Glomerular visceral epithelial cell (primary cell): ENCODE measurements at regions not wholly inside any gene's neighbourhood (a gene's known extent, or its start where the extent isn't known, plus 50 kb on each side); places are given as distances from the start of the nearest gene placed in this dataset.
"Not testable (repeated sequence)": the region's sequence is repeated elsewhere in the genome, so short reads cannot be mapped to it uniquely, and the experiment has no call there.

ENCODE experiments used
- DNase-seq: peaks from one replicate; pipeline ENCODE4 v3.0.0-alpha.2; 2016; ENCODE audit errors: extremely low spot score

DNA sequence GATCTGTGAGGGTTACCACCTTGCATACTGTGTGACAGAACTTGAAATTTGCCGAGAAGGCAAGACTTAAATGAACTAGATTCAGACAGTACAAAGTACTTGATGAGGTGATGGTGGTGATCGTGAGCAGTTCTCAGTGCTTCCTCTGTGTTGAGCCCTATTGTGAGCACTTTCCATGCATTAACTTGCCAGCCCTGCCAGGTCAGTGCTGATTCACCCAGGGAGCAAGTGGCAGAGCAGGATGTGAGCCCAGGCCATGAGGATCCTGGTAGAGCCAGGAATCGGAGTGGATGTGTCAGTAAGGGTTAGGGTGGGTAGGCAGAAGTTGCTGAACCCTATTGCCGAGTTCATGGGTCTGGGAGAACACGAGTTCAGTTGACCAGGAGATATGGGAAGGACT is 4545.7 kb upstream of the TPTE start:
- DNase-seq, result not testable (repeated sequence)

DNA sequence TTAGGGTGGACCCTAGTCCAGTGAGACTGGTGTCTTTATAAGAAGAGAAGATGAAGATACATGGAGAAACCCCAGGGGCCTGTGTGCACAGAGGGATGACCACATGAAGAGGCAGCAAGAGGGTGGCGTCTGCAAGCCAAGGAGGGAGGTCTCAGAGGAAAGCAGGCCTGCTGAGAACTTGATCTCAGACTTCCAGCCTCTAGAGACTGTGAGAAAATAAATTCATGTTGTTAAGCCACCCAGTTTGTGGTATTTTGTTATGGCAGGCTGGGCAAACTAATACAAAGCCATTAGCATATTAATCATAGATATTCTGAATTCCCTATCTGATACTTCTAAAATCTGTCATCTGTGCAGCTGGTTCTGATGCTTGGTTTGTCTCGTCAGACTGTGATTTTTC is 4523.8 kb upstream of the TPTE start:
- not testable (repeated sequence) for DNase-seq

DNA sequence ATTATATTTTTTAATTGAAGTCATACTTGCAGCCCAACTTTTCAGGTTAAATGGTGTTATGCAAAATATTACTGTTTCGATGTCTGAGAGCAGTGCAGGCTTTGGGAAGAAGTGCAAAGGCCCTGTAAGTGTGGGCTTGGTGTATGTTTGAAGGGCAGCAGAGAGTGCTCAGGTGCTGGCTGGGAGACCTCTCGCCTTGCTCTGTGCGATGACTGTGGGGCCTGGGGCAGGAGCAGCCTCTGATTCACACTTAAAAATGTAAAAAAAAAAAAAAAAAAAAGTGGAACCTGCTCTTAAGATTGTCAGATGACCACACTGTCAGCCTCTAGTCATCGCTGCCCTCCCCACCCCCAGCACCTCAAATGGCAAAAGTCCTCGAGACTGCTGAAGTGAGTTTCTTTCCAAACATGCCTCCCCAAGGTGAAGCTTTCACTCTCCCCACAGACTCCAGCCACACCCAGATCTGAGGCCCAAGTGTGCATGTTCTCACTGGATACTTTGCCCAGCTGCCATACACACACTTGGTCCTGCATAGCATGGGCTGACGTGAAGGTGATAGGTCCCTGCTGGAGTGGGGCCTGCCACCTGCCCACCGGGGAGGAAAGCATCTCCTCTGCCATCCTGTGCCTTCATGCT is 4505.8 kb upstream of the TPTE start:
- not testable (repeated sequence) for DNase-seq

DNA sequence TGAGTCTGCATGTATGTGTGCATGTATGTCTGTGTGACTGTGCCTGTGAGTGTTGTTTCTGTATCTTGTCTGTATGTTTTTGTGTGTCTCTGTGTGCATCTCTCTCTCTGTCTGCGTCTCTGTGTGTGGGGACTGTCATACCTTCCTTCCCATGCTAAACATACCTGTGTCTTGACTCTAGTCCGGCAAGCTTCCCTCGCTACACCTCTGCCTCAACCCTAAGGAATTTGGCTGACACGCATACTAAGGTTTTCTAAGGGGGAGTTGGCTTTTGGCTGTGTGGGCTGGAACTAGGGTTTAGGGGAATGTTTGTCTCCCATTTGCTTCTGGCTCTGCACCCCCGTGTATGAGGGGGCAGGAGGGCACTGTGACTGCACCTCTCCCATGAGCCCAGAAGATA is 4500.9 kb upstream of the TPTE start:
- not testable (repeated sequence) for DNase-seq

DNA sequence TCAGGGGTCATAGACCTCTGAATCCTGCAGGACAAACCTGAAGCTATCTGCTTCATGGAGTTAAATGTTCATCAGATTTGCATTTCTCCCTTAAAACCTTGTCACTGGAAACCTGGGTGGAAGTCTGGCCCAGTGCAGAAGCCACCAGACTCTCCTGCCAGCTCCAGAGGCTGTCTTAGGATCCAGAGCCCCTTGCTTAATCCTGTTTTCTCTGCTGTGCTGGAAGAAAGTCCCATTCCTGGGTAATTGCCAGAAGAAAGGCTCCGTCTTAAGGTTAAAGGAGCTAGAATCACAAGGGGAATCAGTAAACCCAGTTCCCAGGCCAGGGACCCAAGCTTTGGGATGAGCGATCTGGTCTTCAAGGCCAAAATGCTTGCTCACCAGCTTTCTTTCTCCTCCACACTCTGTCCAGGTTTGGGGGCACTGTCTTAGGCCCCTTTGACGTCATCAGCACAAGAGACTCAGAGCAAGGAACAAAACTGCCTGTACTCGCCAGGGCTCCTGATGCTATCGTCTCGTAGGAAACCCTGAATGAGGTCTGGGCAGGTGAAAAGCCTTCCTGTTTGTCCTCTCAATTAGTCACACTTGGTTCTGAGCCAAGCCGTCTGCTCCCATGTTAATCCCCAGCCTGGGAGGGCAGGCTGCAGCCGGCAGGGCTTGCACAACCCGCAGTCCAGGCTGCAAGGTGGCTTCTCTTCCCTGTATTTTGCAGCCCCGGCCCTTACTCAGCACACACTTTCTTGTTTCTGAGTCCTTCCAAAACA is 4500.2 kb upstream of the TPTE start:
- not testable (repeated sequence) for DNase-seq

DNA sequence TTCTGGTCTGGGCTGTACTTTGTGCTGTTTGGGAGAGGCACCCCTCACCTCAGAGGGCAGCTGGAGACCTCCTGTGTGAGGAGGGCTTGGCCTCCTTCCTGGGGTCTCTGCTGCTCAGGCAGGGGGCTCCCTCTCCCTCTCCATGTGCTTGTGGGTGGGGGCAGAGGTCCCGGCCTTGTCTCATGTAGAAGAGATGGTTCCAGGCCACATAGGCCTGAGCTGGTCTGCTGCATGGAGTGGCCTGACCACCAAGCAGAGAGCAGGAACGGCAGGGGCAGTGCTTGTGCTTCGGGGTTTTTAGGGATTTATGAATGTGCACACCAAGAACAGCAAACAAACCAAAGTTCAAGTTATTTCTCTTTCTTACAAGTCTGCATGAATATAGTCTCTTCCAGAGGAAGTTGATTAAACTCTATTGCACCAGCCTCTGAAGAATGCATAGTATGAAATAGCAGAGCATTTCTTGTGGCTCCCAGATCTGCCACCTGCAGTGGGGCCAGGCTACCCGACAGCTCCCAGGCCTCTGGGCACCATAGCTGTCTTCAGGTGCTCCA is 4499.6 kb upstream of the TPTE start:
- not testable (repeated sequence) for DNase-seq

DNA sequence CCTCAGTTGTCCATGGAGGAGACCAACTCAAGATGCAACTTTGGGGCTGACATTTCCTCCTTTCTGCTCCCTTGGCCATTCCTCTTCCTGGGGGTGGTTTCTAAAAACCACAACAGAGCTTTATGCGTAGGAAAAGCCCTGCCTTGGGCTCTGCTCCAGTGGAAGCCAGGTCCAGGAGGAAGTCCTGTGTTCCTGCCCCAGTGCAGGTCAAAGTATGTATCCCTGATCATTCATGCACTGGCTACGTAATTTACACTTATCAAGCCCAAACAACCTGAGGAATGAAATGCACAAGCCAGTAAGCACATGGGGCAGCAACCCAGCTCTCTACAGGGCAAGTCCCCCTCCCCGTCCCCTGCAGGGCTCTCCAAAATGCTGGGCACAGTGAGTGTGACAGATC is 4498.1 kb upstream of the TPTE start:
- DNase-seq, result not testable (repeated sequence)

DNA sequence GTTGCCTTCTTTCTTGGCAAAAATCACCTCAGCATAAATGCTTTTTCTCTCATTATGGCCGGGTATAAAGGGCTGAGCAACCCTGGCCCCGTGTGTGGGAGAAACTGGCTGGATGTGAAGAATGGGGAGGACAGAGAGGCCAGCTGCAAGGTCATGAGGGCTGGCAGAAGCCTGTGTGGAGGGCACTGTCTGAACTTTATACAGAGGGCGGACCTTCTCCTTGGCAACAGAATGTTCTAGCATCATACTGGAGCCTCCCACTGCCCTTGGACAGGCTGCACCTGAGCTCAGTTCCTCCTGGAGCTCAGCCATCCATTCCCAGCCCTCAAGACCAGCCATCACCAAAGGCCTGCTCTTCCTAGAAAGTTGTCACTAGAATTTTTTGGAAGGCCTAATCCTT is 4496.2 kb upstream of the TPTE start:
- not testable (repeated sequence) for DNase-seq

DNA sequence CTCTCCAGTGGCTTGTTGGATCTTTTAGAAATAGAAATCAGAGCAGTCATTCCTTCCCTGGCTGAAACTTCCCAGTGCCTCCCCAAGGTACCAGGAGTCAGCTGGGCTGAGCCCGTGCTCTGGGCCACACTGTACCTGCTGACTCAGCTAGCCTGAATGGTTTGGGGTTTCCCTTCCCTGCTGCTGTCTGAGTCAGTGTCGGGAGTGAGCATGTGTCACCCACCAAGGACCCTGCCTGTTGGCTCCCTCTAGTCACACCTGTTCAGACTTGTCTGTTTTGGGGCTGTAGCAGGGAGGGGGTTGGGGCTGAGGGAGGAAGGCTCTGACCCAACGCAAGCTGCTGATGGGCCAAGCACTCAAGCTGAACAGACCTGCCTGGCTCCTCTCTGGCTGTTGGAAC is 4493.9 kb upstream of the TPTE start:
- not testable (repeated sequence) for DNase-seq

DNA sequence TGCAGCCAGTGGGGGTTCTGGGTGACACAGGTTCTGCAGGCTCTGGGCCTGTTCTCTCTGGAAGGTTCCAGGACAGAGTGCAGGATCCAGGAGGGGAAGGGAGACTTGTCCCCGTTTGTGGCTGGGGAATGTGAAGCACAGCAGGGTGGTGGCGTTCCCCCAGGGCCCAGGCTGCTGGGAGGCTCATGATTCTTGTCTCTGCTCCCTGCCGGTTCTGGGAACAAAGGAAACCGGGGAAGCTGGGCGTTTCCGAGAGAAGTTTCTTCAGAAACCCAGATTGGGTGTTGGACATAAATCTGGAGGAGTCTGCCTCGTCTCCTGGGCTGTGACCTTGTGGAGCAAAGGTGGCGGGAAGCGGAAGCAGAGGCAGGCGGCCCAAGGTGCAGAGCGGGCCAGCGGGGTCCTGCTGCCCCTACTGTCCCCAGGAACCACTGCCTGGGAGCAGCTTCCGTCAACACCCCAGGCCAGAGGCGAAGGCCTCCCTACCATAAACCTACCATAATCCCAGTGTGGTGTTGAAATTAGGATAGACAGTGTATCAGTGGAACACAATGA is 4487.2 kb upstream of the TPTE start:
- DNase-seq, result not testable (repeated sequence)

DNA sequence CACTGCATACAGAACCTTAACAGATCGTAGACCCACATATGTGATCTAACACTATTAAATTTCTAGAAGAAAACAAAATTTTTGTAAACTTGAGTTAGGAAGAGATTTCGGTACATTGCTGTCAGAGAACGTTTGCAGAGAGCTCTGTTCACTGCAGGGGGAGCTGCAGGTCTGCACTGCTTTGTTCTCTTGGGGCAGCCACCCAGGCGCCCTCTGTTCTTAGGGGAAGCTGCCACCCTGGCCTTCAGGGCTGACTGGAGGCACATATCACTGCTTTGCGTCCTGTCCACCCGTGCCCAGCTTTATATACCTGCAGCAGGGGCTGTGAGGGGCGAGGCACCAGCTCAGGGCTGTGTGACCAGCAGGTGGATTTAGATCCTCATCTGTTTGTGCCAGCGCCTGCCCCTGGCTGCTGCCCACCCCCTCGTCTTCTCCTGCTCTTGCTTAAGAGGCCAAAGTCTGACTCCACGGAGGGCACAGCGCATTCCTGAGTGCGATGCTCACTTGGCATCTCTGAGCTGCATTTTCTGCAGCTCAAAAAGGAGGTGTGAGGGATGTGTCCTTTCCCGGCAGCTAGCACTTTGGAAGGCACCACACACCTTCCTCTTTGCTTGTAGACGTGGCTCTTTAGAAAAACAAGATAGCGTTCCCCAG is 4486.4 kb upstream of the TPTE start:
- DNase-seq, result not testable (repeated sequence)

DNA sequence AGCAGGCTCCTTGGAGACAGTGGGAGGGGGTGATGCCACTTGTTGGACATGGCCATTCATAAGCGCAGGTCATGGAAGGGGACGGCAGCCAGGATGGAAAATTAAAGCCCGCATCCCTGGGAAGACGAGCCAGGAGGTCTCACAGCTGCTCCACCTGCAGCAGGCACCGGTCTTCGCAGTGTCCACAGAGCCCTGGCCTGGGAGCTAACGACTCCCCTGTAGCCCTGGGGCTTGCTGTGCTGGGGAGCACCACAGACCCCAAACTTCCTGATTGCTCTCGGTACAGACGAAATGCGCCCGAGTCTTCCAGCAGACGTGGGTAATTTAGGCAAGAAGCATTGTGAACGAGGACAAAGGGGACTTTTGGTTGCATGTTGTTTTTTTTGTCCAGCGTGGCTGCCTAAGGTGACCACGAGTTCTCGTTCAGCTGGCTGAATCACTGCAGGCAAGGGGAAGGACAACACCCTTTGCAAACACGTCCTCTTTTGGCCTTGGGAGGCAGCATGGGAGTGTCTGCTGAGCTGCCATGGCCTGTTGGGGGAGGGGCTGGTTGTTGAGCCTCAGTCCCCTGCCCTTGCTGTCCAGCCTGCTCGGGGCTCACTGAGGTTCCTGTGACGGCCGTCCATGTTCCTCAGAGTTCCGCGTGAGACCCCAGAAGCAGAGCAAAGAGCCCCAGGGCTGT is 4485.8 kb upstream of the TPTE start:
- not testable (repeated sequence) for DNase-seq

DNA sequence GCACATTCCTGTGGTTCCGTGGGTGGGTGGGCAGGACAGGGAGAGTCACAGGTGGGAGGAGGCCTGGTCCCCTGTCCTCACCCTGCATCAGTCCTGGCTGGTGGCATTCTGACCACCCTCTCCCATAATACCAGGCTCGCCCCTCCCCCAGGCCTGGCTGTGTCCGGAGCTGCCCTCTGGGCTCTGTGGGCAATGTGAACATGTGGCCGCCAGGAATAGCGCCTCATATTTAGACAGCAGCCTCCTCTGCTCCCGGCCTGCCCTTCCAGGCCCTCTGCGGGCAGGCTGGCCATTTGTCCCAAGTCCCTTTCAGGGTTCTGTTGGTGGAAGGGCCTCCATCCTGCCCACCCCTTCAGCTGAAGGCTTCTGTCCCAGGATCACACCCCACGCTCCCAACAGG is 4482.2 kb upstream of the TPTE start:
- not testable (repeated sequence) for DNase-seq

DNA sequence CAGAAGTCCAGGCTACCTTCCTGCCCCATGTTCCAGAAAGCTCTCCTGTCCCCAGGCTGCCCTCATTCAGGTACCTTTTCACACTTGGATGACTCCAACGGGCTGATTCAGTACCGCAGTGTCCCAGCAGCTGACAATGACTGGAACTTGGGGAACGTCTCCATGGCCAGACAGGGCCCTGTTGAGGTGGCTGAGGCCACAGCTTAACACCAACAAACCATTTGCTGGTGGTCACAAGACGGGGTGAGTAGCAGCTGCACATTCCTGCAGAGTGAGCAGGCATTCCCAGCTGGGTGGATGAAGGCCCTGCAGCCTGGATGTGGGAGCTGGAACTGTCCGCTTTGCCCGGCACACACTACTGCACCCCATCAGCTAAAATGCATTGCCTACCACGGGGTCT is 4481.3 kb upstream of the TPTE start:
- not testable (repeated sequence) for DNase-seq

DNA sequence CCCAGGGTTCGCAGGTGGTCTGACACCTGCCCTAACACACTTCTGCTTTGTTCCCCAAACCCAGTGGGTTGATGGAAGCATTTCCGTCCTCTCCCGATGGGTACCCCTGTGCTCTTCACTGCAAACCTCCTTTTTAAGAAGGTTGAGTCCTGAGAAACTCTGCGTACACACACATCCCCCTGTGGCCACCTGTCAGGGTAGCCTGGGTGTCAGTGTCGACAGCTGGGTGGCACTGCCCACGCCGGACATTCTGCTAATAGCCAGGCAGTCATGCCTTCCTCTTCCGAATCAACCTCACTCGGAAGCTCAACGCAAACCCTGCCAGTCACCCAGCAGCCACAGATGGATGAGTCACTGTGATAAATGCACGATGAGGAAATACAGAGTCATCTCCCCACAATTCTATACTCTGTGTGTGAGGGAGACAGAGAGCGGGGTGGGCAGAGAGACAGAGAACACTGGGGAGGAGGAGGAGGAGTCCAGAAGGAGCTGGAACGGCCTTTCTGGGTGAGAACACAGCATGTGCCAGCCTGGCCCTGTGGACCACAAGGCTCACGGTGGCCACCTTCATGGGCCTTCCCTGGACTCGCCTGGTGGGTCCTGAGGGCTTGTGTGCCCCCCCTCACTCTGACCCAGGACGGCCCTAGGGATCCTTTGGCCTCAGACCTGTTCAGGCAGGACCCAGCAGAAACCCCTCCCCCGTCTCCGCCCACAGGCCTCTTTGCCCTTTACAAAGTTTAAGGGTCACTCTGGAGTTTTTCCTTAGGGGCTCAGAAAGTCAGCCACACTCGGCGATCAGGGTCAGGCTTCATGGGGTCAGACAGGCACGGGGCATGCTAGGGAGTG is 4477.7 kb upstream of the TPTE start:
- DNase-seq, result not testable (repeated sequence)

DNA sequence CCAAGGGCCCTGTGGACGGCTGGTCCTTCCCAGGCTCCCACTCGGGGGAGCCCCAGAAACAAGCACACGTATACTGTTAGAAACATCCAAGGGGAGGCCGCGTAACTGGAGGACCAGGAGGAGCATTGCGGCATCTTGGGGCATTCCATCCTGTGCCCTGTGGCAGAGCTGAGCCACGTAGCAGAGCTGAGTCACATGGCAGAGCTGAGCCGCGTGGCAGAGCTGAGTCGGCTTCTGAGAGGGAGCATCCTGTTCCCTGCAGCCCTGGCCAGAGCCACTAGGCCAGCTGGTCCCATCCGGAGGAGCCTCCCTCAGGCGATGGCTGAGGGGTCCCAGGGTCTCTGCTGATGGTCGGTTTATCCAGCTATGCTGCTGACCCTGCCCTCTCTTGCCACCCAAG is 4476.7 kb upstream of the TPTE start:
- DNase-seq, result not testable (repeated sequence)

DNA sequence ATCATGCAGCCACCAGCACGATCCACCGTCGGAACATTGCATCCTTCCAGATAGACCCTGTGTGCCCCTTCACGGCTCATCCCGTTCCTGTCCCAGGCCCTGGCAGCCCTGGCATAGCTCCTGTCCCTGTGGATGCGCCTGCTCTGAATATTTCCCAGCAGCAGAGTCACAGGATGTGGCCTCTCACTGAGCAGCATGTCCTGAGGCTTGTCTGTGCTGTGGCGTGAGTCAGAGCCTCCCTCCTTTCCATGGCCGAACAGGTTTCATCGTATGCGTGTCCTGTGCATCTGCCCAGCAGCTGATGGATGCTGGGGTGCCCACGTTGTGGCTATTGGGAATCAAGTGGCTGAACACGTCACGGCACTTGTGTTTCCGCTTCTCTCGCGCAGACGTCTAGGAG is 4471.5 kb upstream of the TPTE start:
- DNase-seq, result not testable (repeated sequence)

DNA sequence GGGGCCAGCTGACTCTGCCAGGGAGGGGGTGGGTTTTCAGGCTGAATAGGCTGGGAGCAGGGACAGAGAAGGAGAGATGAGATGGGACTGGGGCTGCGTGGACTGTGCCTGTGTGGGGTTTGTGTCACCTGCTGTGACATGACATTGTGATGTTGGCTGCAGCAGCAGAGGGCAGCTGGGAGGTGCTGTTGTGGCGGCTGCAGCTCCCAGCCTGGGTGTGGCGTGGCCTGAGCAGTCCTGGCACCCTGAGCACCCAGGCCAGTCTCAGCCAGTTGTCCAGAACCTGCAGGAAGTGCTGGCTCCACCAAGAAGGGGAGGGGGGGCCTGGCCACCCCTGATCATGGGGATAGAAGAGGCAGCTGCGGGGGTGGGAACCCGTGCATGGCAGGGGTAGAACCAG is 4469.3 kb upstream of the TPTE start:
- DNase-seq, result not testable (repeated sequence)

DNA sequence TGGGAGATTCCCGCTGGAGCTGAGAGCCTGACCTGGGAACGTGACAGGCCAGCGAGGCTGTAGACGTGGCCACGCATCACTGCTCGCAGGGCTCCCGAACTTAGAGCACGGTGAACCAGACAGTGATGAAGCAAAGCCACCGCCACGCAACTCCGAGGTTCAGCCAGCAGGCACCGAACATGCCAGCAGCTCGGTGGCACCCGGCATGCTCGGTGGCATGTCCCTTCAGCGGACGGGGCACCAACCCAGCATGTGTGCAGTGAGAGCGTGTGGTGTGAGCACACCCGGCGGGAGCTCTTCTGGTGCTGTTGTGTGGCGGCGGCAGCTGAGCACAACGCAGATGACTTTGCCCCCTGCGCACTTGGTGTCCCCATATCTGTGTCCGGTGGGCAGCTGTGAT is 4468.2 kb upstream of the TPTE start:
- DNase-seq, result not testable (repeated sequence)

DNA sequence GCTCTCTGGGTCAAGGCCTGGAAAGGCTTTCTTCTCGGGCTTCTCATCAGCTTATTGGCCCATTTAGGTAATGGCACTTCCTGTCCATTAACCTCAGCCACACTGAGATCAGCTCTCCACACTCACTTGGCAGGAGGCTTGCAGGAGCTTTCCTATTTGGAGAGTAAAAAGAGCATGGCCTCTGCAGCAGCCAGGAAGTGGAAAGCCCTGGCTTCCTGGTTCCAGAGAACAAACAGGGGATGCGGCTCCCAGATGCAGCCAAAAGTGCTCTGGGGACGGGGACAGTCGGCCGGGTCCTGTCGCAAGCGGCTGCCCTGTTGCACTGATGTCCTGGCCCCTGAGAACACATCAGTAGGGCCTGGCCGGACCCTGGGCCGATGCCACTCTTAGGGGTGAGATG is 4462.4 kb upstream of the TPTE start:
- DNase-seq, result not testable (repeated sequence)
